Kidney capillary endothelial cell (primary cell): ENCODE measurements at regions not wholly inside any gene's neighbourhood (a gene's known extent, or its start where the extent isn't known, plus 50 kb on each side); places are given as distances from the start of the nearest gene placed in this dataset.

Experiments used
- DNase-seq: peaks from one replicate; pipeline ENCODE4 v3.0.0-alpha.2; 2018; ENCODE audit warnings: low spot score

- DNase-seq: peak; percentile 30
Observed at GRCh38 chr5:74576941-74577456, 63.5 kb downstream of the ENC1 start.

GRCh38 chr5:74575741-74576538, 64.6 kb downstream of the ENC1 start:
- peak; percentile 95 for DNase-seq

DNA sequence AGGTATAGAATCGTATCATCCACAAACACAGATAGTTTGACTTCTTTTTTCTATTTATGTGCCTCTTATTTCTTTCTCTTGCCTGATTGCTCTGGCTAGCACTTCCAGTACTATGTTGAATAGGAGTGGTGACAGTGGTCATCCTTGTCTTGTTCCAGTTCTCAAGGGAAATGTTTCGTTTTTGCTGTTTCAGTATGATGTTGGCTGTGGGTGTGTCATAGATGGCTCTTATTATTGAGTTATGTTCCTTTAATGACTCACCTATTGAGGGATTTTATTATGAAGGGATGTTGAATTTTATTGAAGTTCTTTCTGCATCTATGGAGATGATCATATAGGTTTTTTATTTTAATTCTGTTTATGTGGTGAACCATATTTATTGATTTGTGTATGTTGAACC, 70.3 kb downstream of the ENC1 start:
- DNase-seq: no peak

DNA sequence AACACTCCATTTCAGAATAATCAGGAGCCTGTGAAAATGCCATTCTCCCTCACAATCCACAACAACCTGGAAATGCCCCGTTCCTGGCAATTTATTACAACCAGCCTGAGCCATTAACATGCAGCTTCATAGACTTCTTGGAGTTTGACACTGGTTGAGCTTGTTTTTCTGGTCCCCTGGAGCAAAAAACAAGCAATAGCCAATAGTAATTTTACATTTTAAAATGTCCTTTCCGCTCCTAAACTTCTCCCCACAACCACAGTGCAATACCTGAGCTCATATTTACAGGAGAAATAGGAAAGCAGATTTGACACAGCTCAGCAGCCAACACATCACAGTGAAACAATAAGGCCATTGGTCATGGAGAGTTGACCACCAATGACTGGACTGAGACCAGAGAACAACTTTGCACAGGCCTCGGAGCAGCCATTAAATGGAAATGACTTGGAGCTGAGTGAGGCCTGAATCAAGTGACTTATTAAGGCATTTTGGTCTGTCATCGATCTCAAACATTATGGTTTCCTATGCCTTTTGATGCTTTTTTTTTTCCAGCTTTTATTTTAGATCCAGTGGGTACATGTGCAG, 73.0 kb downstream of the ENC1 start:
- DNase-seq: no peak

GRCh38 chr5:74562122-74562521, 78.4 kb downstream of the ENC1 start:
- no peak for DNase-seq

DNA sequence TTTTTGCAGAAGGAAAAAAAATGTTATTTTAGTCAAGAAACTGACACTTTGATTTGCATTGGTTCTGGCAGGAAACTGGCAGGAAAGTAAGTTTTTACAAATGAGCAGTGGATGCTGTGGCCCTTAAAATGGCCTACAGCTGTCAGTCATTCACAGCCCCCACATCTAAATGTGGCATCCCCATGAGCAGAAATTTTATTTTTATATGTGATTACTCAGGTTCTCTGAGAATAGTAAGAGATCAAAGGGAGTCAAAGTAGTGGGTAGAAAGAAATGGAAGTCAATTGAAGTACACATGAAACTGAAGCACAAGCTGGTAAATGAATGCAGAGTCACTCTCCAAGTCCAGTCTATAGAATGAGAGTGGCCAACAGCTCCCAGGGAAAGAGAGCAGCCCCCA, 80.3 kb downstream of the ENC1 start:
- DNase-seq: no peak

GRCh38 chr5:74556631-74557595, 83.6 kb downstream of the ENC1 start:
- DNase-seq: no peak

- no peak for DNase-seq
Observed at GRCh38 chr5:74556006-74556405, 84.5 kb downstream of the ENC1 start.

- no peak for DNase-seq
Observed at GRCh38 chr5:74552101-74552500, 88.4 kb downstream of the ENC1 start.

DNA sequence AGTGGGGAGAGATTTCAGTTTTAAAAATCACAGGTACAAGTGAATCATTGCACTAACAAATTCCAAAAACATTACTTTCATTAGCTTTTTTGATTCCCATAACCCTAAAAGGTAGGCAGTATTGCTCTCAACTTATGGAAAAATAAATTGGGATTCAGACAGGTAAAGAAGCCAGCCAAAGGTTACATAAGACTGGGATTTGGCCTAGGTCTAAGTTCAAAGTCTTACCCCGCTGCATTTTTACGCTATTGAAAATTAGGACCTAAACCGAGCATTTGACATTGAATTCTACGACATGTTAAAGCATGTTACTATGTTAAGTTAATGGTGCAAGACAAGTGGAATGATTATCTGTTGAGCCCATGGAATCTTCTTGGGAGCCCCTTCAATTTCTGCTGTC, 89.6 kb downstream of the ENC1 start:
- no peak for DNase-seq

DNA sequence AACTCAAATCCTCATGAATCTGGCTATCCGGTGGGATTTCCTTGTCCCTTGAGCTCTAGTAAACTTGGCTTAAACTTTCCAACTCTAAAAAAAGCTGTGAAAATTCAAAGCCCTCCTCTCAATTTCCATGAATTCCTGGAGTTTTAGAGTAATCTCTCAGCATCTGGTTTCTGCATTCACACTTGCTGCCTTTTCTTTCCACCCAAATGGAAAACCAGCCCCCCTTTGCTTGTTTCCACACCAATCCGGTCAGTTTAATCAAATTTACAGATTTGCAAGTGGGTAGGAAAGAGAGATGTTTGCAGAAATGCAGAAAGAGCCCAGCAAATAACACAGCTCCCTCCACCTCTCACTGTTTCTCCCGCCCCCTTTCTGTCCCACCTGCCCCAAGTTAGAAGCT, 91.1 kb downstream of the ENC1 start:
- no peak for DNase-seq

DNA sequence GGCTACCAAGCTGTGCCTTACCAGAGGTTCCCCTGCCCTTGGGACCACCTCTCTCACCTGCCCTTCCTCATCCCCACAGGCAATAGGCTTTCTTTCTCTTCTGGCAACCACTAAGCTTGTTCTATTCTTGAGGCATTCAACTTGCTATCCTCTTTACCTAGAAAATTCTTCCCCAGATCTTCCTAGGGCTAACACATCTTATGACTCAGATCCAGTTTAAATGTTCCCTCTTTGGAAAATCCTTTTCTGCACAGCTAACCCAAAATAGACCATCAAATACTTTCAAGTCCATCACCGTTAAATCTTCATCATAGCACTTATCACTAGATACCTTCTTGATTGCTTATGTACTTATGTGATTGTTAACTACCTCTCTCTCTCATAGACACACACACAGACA, 93.7 kb downstream of the ENC1 start:
- DNase-seq: no peak

DNA sequence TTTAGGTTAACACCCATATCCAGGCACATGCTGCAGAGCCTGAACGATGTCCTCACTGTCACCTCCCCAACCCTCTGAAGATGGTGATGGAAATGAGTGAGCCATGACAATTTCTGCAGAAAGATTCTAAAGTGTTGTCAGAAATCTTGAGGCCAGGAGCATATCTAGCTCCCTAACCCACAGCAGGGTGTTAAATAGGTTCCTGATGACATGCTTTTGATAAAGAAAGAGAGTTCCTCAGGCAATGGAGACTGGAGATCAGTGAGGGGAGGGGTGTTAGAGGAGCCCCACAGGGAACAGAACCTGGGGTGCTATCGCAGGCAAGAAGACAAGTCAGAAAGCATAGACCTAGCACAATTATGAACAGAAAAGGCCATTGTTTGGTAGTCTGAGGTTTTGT, 95.7 kb downstream of the ENC1 start:
- no peak for DNase-seq

DNA sequence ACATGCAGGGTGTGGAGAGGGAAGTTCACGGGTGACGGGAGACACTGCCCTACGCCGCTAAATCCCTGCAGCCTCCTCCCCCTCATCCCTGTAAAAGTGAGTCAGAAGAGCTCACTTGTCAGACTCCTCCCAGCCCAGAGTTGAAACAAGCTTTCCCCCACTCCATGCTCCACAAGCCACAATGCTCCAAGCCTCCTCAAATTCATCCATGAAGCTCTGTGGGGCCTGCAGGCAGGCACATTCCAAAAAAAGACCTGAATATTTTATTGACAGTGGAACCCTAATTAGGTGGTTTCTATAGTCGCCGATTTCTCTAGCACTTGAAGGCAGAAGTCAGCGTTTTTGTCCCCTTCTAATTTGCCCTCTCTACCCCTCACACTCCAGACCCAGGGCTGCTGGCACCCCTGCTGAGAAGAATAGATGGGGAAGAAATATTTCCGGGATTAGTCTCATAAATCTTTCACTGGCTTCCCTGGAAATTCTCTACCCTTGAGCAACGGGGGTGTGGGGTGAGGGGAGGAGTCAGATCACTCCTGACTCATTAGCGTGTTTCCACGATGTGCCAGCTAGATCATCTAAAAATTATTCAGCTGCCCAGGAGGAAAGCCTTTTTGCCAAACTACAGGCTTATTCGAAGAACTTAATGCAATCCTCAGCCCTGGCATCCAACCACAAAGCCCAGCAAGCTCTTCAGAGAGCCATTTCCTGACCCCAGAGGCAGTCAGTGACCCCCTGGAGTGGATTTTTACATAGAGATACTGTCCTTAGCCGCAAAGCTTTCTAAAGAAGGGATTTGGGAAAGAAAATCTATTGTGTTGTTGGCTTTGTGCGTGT, 97.1 kb downstream of the ENC1 start:
- peak; percentile 67 for DNase-seq

GRCh38 chr5:74542482-74542881, 98.0 kb downstream of the ENC1 start:
- DNase-seq: no peak

- DNase-seq: no peak
Observed at GRCh38 chr5:74541381-74541781, 99.1 kb downstream of the ENC1 start.

DNA sequence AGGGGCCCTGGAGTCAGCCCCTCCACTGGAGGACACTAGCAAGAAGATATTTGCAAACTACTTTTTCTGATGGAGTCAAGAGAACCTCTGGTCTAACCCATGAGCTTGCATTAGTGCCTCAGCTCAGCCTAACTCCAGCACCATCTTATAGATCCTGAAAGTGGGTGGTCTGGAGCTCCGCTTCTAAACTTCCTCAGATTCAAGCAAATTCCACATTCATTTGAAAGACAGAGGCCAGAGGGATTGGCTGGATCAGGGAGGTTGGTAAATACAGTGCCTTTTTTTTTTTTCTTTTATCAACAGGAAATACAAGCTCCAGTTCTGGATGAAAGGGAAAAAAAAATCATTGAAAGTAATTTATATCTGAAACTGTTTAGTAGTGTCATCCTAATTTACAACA, 99.9 kb downstream of the ENC1 start:
- no peak for DNase-seq

DNA sequence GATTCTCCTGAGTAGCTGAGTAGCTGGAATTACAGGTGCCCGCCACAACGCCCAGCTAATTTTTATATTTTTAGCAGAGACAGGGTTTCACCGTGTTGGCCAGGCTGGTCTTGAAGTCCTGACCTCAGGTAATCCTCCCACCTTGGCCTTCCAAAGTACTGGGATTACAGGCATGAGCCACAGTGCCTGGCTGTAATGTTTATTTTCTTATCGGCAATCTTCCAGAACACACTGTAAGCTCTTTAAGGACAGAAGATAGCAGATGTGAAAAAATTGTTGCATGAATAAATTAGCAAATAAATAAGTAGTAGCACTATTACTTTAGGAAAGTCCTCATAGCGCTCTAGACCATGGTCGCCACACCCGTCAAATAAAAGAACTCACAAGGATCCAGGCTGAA, 100.5 kb downstream of the ENC1 start:
- DNase-seq: no peak

GRCh38 chr5:74538206-74538661, 102.3 kb downstream of the ENC1 start:
- peak; percentile 17 for DNase-seq

- DNase-seq: no peak
Observed at GRCh38 chr5:74536658-74537057, 103.9 kb downstream of the ENC1 start.

DNA sequence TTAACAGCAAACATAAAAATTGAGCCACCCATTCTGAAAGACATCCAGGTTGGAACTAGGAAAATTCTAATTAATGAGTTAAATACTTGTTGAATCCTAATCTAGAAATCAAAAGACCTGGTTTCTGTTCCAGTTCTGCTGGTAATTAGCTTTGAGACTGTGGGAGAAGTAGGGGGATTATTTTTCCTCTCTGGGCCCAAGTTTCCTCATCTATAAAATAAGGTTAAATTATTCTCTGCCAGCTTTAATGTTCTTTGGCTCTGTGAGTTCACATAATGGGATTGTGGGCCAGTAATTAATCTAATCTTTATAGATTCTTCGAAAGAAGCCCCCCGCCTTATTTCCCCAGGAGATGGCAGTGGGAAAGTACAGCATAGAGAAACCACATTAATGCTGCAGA, 104.6 kb downstream of the ENC1 start:
- no peak for DNase-seq
